Esophagus muscularis mucosa (tissue), 4 donors: ENCODE measurements at regions not wholly inside any gene's neighbourhood (a gene's known extent, or its start where the extent isn't known, plus 50 kb on each side); places are given as distances from the start of the nearest gene placed in this dataset.

ENCODE experiments used
- DNase-seq: peaks from one replicate; pipeline ENCODE4 v3.0.0-alpha.2; 2017; ENCODE audit errors: extremely low spot score
- H3K27ac ChIP-seq, 4 donors: fragments of 200-600 bp; sonication (generic); replicated peaks in 1 of 4; 1 replicate in 3 of 4; 2 replicates in 1 of 4; pipeline ENCODE4 v1.5.1; 2016 to 2019; ENCODE audit warnings: mild to moderate bottlenecking in 1 of 4
- H3K27me3 ChIP-seq, 4 donors: fragments of 200-600 bp; sonication (generic); one replicate each; pipeline versions ENCODE4 v1.5.1 to v1.6.0; 2016 to 2019
- H3K36me3 ChIP-seq, 4 donors: fragments of 200-600 bp; sonication (generic); one replicate each; pipeline ENCODE4 v1.5.1; 2016 to 2019
- H3K4me1 ChIP-seq, 4 donors: fragments of 200-600 bp; sonication (generic); one replicate each; pipeline ENCODE4 v1.5.1; 2016 to 2019
- H3K4me3 ChIP-seq, 4 donors: fragments of 200-600 bp; sonication (generic); 1 replicate in 2 of 4; 2 replicates in 2 of 4; pipeline ENCODE4 v1.5.1; 2016 to 2019; ENCODE audit warnings: mild to moderate bottlenecking in 4 of 4, moderate library complexity in 1 of 4
- H3K9me3 ChIP-seq, 4 donors: fragments of 200-600 bp; sonication (generic); 1 replicate in 3 of 4; 2 replicates in 1 of 4; pipeline ENCODE4 v1.5.1; 2016 to 2019
- CTCF ChIP-seq, 3 experiments: fragments of 200-600 bp in 2 of 3; fragments of 450-650 bp in 1 of 3; sonication (generic) in 2 of 3; IDR thresholded peaks; one replicate each; pipeline ENCODE4 v1.5.1; 2017 to 2019; ENCODE audit warnings: antibody characterized with exemption in 3 of 3, mild to moderate bottlenecking in 2 of 3, moderate library complexity in 1 of 3
- EP300 ChIP-seq: sonication (generic); formaldehyde crosslinking; IDR thresholded peaks from one replicate; pipeline ENCODE4 v1.6.1; 2017; ENCODE audit warnings: antibody characterized with exemption
- POLR2A ChIP-seq: fragments of 450-650 bp; IDR thresholded peaks from one replicate; pipeline ENCODE4 v1.6.1; 2017; ENCODE audit warnings: antibody characterized with exemption, moderate library complexity, mild to moderate bottlenecking, low read depth
- POLR2AphosphoS5 ChIP-seq, 2 donors: sonication (generic); formaldehyde crosslinking; IDR thresholded peaks; one replicate each; pipeline ENCODE4 v1.6.1; 2017; ENCODE audit warnings: antibody characterized with exemption in 2 of 2
- WGBS: methylation state at CpG from one replicate; pipeline ENCODE4 v1.1.5; 2018; 5-methylcytosine and 5-hydroxymethylcytosine counted together
- intact Hi-C: fragments of 100-400 bp; cut with DNase I; formaldehyde crosslinking; loops from one replicate; pipeline ENCODE4 v1.15.1; 2023

DNA sequence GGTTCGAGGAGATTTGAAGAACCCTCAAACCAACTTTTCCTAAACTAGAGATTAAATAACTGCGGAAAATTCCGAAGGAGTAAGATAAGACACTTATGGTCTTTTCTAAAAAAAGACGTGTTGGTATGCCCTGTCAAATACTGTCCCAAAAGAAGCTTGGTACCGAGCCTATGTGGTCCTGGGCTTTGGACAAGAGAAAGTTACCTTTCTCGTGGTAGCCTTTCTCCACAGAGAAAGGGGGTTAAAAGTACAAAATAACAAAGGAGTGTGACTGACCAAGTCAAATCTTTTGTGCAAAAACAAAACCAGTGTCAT, 56.2 kb upstream of the JCAD start:
- intact Hi-C loops = no loop called here
- H3K4me3 ChIP-seq = peak overlapping the region in 2 of 4 donors; percentile 20 to 24

DNA sequence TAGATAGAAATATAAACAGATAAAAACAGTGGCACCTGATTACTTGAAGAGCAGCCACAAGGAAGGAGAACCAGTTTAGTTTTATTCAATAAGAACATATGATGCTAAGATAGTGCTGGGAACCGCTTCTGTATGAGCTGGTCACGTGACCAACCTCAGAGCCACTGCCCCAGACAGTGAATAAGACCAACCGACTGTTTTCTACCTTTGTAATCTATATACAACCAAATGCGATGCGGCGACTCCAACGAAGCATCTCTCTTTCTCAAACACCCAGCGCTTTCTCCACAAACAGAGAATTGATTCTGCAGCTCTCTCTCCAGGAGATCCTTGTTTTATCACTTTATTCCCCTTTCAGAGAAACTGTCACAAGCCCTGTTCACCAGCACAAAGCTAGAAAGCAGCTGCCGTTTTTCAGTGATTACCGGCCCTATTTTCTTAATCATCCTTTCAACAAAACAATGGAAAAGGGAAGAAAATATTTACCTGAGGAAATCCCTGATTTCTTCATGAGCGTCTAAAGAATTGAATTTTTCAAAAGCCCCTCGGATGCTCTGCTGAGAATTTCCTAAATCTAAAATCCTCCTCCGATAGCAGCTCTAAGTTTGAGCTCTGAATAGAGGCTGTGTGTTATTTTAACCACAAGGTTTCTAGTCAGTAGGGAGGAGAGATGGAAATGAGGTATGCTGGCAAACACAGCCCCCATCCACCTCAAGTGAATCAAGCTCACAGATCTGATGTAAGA, 55.7 kb upstream of the JCAD start:
- H3K9me3 ChIP-seq = no peaks in the 10 kb centered on the region
- H3K27ac ChIP-seq = no peak overlapping the region
- no peaks in the 10 kb centered on the region for H3K27me3 ChIP-seq
- DNase-seq = no peak
- peak overlapping the region; percentile 0 to 24 (median 12) for H3K4me3 ChIP-seq
- no peak for TF ChIP-seq POLR2A
- no peak for TF ChIP-seq CTCF (IDR thresholded peaks at IDR 0.05)
- TF ChIP-seq POLR2AphosphoS5 (IDR thresholded peaks at IDR 0.05) = no peak
- intact Hi-C loops = no loop called here
- WGBS = 21% methylated on average over 13 of the region's 13 CpGs
- H3K36me3 ChIP-seq = no peaks in the 10 kb centered on the region
- H3K4me1 ChIP-seq = peaks cover 4 to 18% (median 15%) of the 10 kb centered on the region in 4 donors

More for the DNA sequence above, 56.2 kb upstream of the JCAD start:
- Histone ChIP-seq H3K4me1 (peaks cover 4 to 18% (median 15%) of the 10 kb centered on the region in 4 donors), H3K36me3 (no peaks in the 10 kb centered on the region), H3K9me3 (no peaks in the 10 kb centered on the region), H3K27me3 (no peaks in the 10 kb centered on the region), H3K27ac (no peak overlapping the region)
- WGBS = 48% methylated on average over 6 of the region's 6 CpGs
- DNase-seq = no peak
- TF ChIP-seq EP300 (no peak), POLR2AphosphoS5 (IDR thresholded peaks at IDR 0.05) (no peak), CTCF (IDR thresholded peaks at IDR 0.05) (no peak), POLR2A (no peak)

DNA sequence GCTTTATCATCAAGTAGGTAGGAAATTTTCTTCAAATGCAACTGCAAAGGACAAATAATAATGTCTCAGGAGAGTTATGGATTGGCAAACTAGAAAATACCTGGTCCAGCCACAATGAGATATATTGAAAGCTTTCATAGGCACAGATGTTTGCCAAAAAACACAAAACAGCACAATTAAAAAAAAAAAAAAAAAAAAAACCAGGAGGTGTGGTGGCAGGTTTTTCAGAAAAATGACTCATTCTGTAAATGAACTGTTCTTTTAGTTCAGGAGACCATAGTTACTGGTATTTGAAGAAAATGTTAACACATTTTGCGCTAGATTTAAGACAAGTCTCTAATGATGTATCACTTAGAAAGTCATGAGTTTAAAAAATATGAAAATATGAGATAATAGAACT, 55.0 kb upstream of the JCAD start:
- intact Hi-C loops = no loop called here
- WGBS = 84% methylated on average over 1 of the region's 1 CpG
- H3K27ac ChIP-seq = no peak overlapping the region
- no peaks in the 10 kb centered on the region for H3K27me3 ChIP-seq
- TF ChIP-seq CTCF (IDR thresholded peaks at IDR 0.05) (no peak), EP300 (no peak), POLR2A (no peak), POLR2AphosphoS5 (IDR thresholded peaks at IDR 0.05) (no peak)
- H3K4me3 ChIP-seq = no peak overlapping the region
- no peak for DNase-seq
- no peaks in the 10 kb centered on the region for H3K36me3 ChIP-seq
- peaks cover 4 to 18% (median 15%) of the 10 kb centered on the region in 4 donors for H3K4me1 ChIP-seq
- H3K9me3 ChIP-seq = no peaks in the 10 kb centered on the region

DNA sequence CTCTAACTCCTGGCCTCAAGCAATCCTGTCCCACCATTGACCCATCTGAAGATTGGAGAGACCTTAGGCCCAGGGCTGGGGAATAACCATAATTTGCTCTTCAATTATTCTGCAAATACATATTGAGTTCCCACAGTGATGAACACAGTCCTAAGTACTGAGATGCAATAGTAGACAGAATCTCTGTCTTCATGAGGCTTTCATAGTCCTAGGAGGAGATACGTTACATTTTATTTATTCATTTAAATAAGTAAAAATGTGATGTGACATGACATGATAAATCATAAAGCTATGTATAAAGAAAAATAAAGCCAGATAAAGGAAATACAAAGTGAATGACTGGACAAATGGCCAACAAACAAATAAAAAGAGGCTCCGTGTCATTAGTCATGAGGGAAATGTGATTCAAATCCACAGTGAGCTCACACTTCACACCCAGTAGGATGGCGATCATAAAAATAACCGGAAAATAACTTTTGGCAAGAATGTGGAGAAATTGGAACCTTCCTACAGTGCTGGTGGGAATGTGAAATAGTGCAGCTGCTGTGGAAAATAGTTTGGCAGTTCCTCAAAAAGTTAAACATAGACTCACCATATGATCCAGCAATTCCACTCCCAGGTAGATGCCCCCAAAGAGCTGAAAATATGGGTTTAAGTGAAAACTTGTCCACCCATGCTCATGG, 52.1 kb upstream of the JCAD start:
- no peak for TF ChIP-seq EP300
- no peak for TF ChIP-seq POLR2A
- no peak for TF ChIP-seq POLR2AphosphoS5 (IDR thresholded peaks at IDR 0.05)
- no peak for TF ChIP-seq CTCF (IDR thresholded peaks at IDR 0.05)
- Histone ChIP-seq H3K4me3 (no peak overlapping the region), H3K9me3 (no peaks in the 10 kb centered on the region), H3K36me3 (no peaks in the 10 kb centered on the region), H3K27me3 (no peaks in the 10 kb centered on the region), H3K4me1 (peaks cover 4 to 18% (median 15%) of the 10 kb centered on the region in 4 donors), H3K27ac (no peak overlapping the region)
- 31% methylated on average over 4 of the region's 4 CpGs for WGBS
- intact Hi-C loops = no loop called here
- no peak for DNase-seq
